NCI-H345 treated with DMSO at 0.1 percent for 48 hours (cell line): ENCODE measurements at regions not wholly inside any gene's neighbourhood (a gene's known extent, or its start where the extent isn't known, plus 50 kb on each side); places are given as distances from the start of the nearest gene placed in this dataset.
"Not testable (repeated sequence)": the region's sequence is repeated elsewhere in the genome, so short reads cannot be mapped to it uniquely, and the experiment has no call there.

ENCODE experiments used
- DNase-seq: peaks from one replicate; lab custom pipeline; 2025; ENCODE audit not compliant: unreplicated experiment; lab: John Stamatoyannopoulos, UW

DNA sequence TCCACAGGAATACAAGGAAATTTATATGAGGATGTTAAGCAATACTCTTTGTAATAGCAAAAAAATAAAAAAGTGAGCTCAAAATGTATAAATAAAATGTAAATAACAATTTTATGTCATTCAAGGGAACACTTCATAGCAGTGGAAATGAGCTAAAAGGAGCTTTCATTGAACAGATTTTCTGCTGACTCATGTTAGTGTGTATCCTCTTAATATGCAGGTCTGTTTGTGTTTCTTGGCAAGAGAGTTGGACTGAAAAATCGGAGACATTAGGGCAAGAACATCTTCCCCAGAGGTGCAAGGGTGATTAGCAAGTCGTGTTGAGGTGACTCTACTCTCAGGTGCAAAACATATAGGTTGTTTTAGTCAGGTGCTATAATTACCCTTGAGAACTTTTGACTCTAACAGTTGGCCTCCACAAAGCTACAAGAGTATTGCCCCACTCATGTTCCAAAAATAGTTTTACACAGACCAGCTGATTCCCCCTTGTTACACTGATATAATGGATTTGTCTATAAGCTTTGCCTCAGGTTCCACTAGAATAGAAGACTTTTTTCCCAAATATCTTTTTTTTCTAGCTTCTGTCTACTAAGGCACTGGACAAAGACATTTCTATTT, 702.9 kb downstream of the TENT5A start:
- no peak for DNase-seq

GRCh38 chr6:81031416-81031815, 721.1 kb downstream of the TENT5A start:
- no peak for DNase-seq

GRCh38 chr6:81026041-81026553, 726.4 kb downstream of the TENT5A start:
- no peak for DNase-seq

- DNase-seq, result no peak
Measured at GRCh38 chr6:81023709-81024108, 728.8 kb downstream of the TENT5A start.

GRCh38 chr6:81023007-81023582, 729.4 kb downstream of the TENT5A start:
- DNase-seq, result no peak

- DNase-seq, result not testable (repeated sequence)
Measured at GRCh38 chr6:81017586-81017985, 734.9 kb downstream of the TENT5A start.

DNA sequence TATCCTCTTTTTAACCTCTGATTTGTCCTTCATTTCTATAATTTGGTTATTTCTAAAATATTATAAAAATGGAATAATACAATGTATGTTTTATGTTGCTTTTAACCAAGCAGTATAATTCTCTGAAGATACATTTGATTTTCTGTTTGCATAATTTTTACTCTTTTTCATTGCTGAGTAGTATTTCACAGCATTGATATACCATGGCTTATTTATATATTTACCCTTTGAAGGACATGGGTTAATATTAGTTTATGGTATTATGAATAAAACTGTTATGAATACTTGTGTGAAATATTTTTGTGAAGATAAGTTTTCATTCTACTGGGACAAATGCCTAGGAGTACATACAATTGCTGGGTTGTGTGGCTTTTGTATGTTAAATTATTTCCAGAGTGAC, 748.6 kb downstream of the TENT5A start:
- DNase-seq, result no peak

DNA sequence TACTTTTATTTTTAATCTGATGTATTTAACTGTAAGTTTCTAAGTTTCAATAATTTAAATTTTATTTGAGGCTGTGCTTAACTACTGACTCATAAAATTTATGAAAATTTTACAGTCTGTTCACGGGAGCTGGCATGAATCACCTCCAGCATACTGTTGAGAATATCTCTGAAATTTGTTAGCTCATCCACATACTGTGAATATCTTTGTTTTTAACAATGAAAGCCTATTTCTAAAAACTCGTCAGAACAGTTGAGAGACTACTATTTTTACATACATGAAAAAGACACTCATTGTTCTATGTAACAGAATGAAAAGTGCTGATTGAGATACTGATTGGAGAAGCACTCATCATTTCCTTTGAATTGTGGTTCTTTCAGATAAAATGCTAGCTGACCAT, 749.3 kb downstream of the TENT5A start:
- no peak for DNase-seq

DNA sequence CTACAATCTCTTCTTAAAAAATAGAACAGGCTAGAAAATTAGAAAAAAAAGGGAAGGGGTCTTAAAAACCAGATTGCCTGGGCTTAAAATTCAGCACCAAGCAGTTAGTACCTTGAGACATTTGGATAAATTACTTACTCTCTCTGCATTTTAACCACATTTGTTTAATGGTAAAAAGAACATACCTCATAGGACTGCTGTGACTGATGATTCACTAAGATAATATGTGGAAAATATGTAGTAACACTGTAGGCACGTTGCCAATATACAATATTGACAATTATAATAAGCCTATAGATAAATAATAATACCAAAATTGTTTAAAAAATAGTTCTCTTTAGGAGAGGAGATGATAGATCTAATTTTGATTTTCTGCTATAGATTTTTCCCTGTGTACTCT, 750.4 kb downstream of the TENT5A start:
- no peak for DNase-seq

GRCh38 chr6:80991316-80991715, 761.2 kb downstream of the TENT5A start:
- no peak for DNase-seq

DNA sequence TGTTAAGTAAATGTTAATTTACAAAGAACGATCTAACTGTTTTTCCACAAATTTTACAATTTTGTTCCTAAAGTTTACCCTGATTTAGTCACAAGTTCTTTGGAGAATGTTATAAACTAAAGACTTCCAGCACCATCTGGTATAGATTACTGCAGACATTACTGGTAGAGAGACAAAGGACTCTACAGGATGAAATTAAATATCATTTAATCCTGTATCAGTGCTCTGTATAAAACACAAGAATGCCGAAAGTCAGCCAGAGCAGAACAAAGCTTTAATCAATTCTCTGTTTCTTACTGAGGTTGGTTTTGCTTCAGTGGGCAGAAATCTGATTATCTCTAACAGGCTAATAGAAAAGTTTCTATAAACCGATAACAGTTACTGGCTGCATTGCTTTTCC, 763.6 kb downstream of the TENT5A start:
- no peak for DNase-seq

GRCh38 chr6:80988286-80988685, 764.2 kb downstream of the TENT5A start:
- no peak for DNase-seq

DNA sequence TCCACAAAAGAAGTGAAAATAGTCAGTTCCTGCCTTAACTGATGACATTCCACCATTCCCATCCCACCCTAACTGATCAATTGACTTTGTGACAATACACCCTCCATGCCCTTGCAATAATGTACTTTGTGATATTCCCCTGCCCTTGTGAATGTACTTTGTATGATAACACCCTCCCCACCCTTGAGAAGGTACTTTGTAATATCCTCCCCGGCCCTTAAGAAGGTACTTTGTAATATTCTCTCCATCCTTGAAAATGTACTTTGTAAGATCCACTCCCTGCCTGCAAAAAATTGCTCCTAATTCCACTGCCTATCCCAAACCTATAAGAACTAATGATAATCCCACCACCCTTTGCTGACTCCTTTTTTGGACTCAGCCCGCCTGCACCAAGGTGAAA, 771.3 kb downstream of the TENT5A start:
- not testable (repeated sequence) for DNase-seq

DNA sequence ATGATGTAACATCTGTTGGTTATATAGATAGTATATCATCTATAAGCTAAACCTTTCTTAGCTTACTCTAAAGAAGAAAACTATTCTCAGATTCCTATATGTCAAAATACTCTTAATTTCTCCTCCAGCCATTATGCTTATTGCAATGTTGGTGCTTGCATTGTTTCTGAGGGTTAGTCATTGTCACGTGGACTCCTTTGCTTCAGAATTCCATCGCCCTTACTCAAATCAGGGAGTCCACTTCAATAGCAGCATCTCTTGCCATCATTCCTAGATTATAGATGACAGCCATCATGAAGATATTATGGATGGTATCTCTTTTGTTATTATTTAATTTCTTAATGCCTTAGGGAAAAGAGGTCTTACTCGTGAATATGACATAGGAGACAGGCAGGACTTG, 776.1 kb downstream of the TENT5A start:
- DNase-seq, result no peak

- DNase-seq, result no peak
Measured at GRCh38 chr6:80974579-80974978, 777.9 kb downstream of the TENT5A start.

- DNase-seq, result no peak
Measured at GRCh38 chr6:80969439-80969838, 783.0 kb downstream of the TENT5A start.

DNA sequence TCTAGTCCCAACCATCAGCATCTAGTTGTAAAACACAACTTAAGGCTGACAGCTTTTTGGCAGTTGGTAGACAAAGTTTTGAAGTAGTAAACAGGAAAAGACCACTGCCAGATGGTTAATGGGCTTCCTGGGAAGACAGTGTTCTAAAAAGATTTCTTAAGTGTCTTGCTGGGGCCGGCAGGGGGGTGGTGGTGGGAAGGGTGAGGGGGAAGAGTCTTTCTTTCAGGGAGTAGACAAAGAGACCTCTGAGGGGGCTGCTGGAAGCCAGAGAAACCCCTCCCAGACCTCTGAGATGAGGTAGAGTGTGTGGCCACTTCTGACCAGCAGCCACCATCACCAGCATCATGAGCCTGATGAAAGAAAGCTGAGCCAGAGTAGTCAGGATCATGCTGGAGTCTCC, 784.9 kb downstream of the TENT5A start:
- DNase-seq, result no peak

GRCh38 chr6:80962382-80962781, 790.1 kb downstream of the TENT5A start:
- DNase-seq, result no peak

DNA sequence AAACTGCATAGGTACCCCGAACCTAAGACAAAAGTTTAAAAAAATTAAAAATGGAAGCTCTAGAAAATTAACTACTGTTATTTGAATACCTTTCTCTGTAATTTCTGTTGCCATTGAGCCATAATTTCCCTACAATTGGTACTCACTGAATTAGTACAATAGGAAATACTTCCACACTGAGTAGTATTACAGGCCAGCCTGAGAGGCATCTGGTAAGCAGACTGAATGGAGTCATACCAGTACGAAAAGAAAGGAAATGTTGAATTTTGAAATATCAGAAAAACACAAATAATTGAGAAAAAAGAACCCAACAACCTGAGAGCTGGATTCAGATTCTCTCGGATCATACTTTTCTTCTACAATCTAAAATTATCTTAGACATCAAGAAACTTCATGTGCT, 791.3 kb downstream of the TENT5A start:
- no peak for DNase-seq

GRCh38 chr6:80959034-80959433, 793.4 kb downstream of the TENT5A start:
- DNase-seq, result no peak

- DNase-seq, result no peak
Measured at GRCh38 chr6:80956898-80957297, 795.6 kb downstream of the TENT5A start.

GRCh38 chr6:80952479-80952878, 800.0 kb downstream of the TENT5A start:
- DNase-seq, result not testable (repeated sequence)

DNA sequence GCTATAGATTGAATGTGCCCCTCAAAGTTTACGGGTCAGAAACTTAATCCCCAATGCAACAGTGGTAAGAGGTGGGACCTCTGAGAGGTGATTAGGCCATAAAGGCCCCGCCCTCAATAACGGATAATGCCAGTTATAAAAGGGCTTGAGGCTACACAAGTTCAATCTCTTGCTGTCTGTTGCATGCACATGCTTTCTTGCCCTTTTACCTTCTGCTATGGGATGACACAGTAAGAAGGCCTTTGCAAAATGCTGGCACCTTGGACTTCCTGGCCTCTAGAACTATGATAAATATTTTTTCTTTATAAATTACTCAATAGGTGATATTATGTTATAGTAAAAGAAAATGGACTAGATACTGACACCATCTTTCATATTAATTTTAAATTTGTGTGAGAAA, 806.1 kb downstream of the TENT5A start:
- no peak for DNase-seq
